Loucy (cell line): ENCODE measurements at regions not wholly inside any gene's neighbourhood (a gene's known extent, or its start where the extent isn't known, plus 50 kb on each side); places are given as distances from the start of the nearest gene placed in this dataset.

Source experiments
- H2AFZ ChIP-seq: fragments of 200-600 bp; sonication (generic); 2 replicates; pipeline ENCODE4 v1.6.0; 2016; ENCODE audit warnings: antibody characterized with exemption, mild to moderate bottlenecking, low read length, moderate library complexity
- H3F3A ChIP-seq: fragments of 200-600 bp; 2 replicates; pipeline ENCODE4 v1.6.0; 2016; ENCODE audit warnings: antibody characterized with exemption, low read depth, mild to moderate bottlenecking
- H3K27me3 ChIP-seq: fragments of 200-600 bp; sonication (generic); 2 replicates; pipeline ENCODE4 v1.6.1; 2014; ENCODE audit warnings: low read length, mild to moderate bottlenecking; ENCODE audit not compliant: insufficient read depth, poor library complexity, severe bottlenecking
- H3K36me3 ChIP-seq: fragments of 200-600 bp; sonication (generic); 2 replicates; pipeline ENCODE4 v1.6.1; 2016; ENCODE audit warnings: low read length; ENCODE audit not compliant: insufficient read depth
- H3K4me1 ChIP-seq: fragments of 200-600 bp; sonication (generic); 2 replicates; pipeline ENCODE4 v1.5.1; 2014; ENCODE audit warnings: low read length, mild to moderate bottlenecking; ENCODE audit not compliant: insufficient read depth, poor library complexity, severe bottlenecking
- H3K4me2 ChIP-seq: fragments of 200-600 bp; sonication (generic); 2 replicates; pipeline ENCODE4 v1.6.0; 2014; ENCODE audit warnings: antibody characterized with exemption, low read length, low read depth, mild to moderate bottlenecking; ENCODE audit not compliant: poor library complexity, severe bottlenecking
- H3K4me3 ChIP-seq: fragments of 200-600 bp; sonication (generic); 2 replicates; pipeline ENCODE4 v1.5.1; 2014; ENCODE audit warnings: low read length, mild to moderate bottlenecking, mixed read lengths; ENCODE audit not compliant: poor library complexity, severe bottlenecking
- H3K79me2 ChIP-seq: fragments of 200-600 bp; sonication (generic); 2 replicates; pipeline ENCODE4 v1.6.1; 2014; ENCODE audit warnings: low read length; ENCODE audit not compliant: insufficient read depth
- H3K9ac ChIP-seq: fragments of 200-600 bp; sonication (generic); 2 replicates; pipeline ENCODE4 v1.6.0; 2014; ENCODE audit warnings: mild to moderate bottlenecking, low read depth, low read length, moderate library complexity; ENCODE audit not compliant: poor library complexity, severe bottlenecking
- H3K9me2 ChIP-seq: fragments of 200-600 bp; sonication (generic); replicated peaks from 2 replicates; pipeline ENCODE4 v1.6.1; 2016; ENCODE audit warnings: low read depth, low read length, mixed read lengths
- H3K9me3 ChIP-seq: fragments of 200-600 bp; sonication (generic); 2 replicates; pipeline ENCODE4 v1.6.1; 2014; ENCODE audit warnings: mild to moderate bottlenecking, antibody characterized with exemption, low read length, low read depth; ENCODE audit not compliant: insufficient read depth
- H4K20me1 ChIP-seq: fragments of 200-600 bp; sonication (generic); 2 replicates; pipeline ENCODE4 v1.6.0; 2014; ENCODE audit warnings: antibody characterized with exemption, low read length, mild to moderate bottlenecking; ENCODE audit not compliant: insufficient read depth, poor library complexity, severe bottlenecking
- CTCF ChIP-seq: fragments of 200-600 bp; sonication (generic); conservative IDR thresholded peaks from 2 replicates; pipeline ENCODE4 v1.5.1; 2014; ENCODE audit warnings: mild to moderate bottlenecking, antibody characterized with exemption, low read length
- EZH2phosphoT487 ChIP-seq: fragments of 200-600 bp; IDR thresholded peaks from 2 replicates; pipeline ENCODE4 v1.6.1; 2018; ENCODE audit warnings: antibody characterized with exemption, mild to moderate bottlenecking, moderate library complexity, borderline replicate concordance

DNA sequence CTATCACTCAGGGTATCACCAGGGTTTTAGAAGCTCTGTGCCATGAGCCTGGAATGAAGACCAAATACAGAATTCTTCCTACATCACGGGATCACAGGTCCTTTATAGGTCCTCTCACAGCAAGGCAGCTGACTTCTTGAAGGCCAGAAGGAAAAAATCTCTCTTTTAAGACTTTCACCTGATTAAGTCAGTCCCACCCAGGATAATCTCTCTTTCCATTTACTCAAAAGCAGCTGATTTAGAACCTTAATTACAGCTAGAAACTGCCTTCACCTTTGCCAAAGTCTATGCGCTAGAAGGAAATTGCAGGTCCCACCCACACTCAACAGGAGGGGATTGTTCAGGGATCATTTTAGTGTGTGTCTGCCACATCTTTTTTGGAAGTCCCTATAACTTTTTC is 135.1 kb downstream of the RAB11FIP2 start:
- H2AFZ ChIP-seq: no peak overlapping the region
- no peaks in the 10 kb centered on the region for H3K4me1 ChIP-seq
- H3K79me2 ChIP-seq: no peaks in the 10 kb centered on the region
- no peaks in the 10 kb centered on the region for H3K9me3 ChIP-seq
- H3K9me2 ChIP-seq: no peaks in the 10 kb centered on the region
- H3K36me3 ChIP-seq: no peaks in the 10 kb centered on the region
- no peak overlapping the region for H3K4me2 ChIP-seq
- TF ChIP-seq CTCF (no peak), EZH2phosphoT487 (no peak)
- H4K20me1 ChIP-seq: no peaks in the 10 kb centered on the region
- no peak overlapping the region for H3K4me3 ChIP-seq
- no peak overlapping the region for H3K9ac ChIP-seq
- H3F3A ChIP-seq: no peaks in the 10 kb centered on the region
- H3K27me3 ChIP-seq: peaks cover 16% of the 10 kb centered on the region

DNA sequence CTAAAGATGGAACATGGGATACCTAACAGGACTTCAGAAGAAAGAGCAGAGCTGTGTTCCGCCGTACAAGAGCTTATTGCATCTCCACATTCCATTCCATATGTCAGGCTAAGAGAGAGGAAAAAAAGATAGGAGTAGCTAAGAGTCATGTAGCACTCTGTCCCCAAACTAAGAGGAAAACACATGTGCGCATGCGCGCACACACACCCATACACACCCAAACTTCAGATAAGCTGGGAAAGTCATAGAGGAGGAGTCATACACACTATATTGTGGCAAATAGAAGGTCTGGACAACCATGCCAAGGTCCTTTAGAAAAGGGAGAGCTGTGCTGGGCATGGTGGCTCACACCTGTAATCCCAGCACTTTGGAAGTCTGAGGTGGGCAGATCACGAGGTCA is 132.4 kb downstream of the RAB11FIP2 start:
- Histone ChIP-seq H3K27me3 (peaks cover 3% of the 10 kb centered on the region), H2AFZ (no peak overlapping the region), H3K9ac (no peak overlapping the region), H3K4me2 (no peak overlapping the region), H3K9me2 (no peaks in the 10 kb centered on the region), H3K36me3 (no peaks in the 10 kb centered on the region), H4K20me1 (no peaks in the 10 kb centered on the region), H3K4me3 (no peak overlapping the region), H3K79me2 (no peaks in the 10 kb centered on the region), H3K4me1 (no peaks in the 10 kb centered on the region), H3K9me3 (no peaks in the 10 kb centered on the region), H3F3A (no peaks in the 10 kb centered on the region)
- no peak for TF ChIP-seq EZH2phosphoT487

GRCh38 chr10:117920956-117921355 is 125.8 kb downstream of the RAB11FIP2 start:
- Histone ChIP-seq H3K9me2 (no peaks in the 10 kb centered on the region), H3K4me1 (no peaks in the 10 kb centered on the region), H3K4me2 (no peak overlapping the region), H2AFZ (no peak overlapping the region), H3K9me3 (no peaks in the 10 kb centered on the region), H3K79me2 (no peaks in the 10 kb centered on the region), H3K4me3 (no peak overlapping the region), H4K20me1 (no peaks in the 10 kb centered on the region), H3K36me3 (no peaks in the 10 kb centered on the region), H3F3A (no peaks in the 10 kb centered on the region), H3K9ac (no peak overlapping the region), H3K27me3 (no peaks in the 10 kb centered on the region)
- no peak for TF ChIP-seq EZH2phosphoT487
- TF ChIP-seq CTCF: no peak

GRCh38 chr10:117921421-117921820 is 125.3 kb downstream of the RAB11FIP2 start:
- no peak overlapping the region for H3K9ac ChIP-seq
- no peak overlapping the region for H2AFZ ChIP-seq
- no peaks in the 10 kb centered on the region for H3K79me2 ChIP-seq
- H3K9me3 ChIP-seq: no peaks in the 10 kb centered on the region
- H4K20me1 ChIP-seq: no peaks in the 10 kb centered on the region
- H3K4me3 ChIP-seq: no peak overlapping the region
- no peaks in the 10 kb centered on the region for H3F3A ChIP-seq
- no peaks in the 10 kb centered on the region for H3K27me3 ChIP-seq
- H3K4me2 ChIP-seq: no peak overlapping the region
- no peaks in the 10 kb centered on the region for H3K36me3 ChIP-seq
- no peaks in the 10 kb centered on the region for H3K4me1 ChIP-seq
- TF ChIP-seq EZH2phosphoT487 (no peak), CTCF (no peak)
- no peaks in the 10 kb centered on the region for H3K9me2 ChIP-seq
